A673 (cell line): ENCODE measurements at regions not wholly inside any gene's neighbourhood (a gene's known extent, or its start where the extent isn't known, plus 50 kb on each side); places are given as distances from the start of the nearest gene placed in this dataset.

Source experiments
- EZH2 ChIP-seq: fragments of 200-600 bp; sonication (generic); IDR thresholded peaks from 2 replicates; pipeline ENCODE4 v1.6.1; 2017; ENCODE audit warnings: borderline replicate concordance, low read depth, mild to moderate bottlenecking, mixed read lengths, antibody characterized with exemption, low read length; ENCODE audit not compliant: poor library complexity, severe bottlenecking
- TF ChIP-seq, protein P1 (sequence below): fragments of 300-800, 200-600 bp; sonication (generic); conservative IDR thresholded peaks from 2 replicates; pipeline ENCODE4 v1.5.1; 2017; ENCODE audit warnings: low read depth, mild to moderate bottlenecking, antibody characterized with exemption, low read length, moderate library complexity, mixed read lengths

DNA sequence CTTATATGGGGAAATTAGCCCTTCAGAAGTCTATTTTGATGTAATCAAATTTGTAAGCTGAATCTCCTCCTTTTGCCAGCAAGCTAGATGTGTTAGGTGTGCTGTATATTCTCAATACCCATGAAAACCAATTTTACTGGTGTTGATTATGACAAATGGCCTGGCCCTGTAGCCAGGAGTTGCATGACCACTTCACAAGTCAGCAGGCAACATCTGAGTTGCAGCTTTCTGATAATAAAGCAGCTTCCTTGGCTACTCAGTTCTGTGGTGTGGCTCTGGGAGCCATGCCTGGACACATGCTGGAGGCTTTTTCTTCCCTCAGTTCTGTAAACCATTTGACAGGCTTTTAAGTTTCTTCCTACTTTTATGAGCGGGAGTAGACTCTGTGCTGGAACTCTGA is 154.1 kb upstream of the CXCL13 start:
- TF ChIP-seq EZH2 = no peak
- TF ChIP-seq, protein P1, sequence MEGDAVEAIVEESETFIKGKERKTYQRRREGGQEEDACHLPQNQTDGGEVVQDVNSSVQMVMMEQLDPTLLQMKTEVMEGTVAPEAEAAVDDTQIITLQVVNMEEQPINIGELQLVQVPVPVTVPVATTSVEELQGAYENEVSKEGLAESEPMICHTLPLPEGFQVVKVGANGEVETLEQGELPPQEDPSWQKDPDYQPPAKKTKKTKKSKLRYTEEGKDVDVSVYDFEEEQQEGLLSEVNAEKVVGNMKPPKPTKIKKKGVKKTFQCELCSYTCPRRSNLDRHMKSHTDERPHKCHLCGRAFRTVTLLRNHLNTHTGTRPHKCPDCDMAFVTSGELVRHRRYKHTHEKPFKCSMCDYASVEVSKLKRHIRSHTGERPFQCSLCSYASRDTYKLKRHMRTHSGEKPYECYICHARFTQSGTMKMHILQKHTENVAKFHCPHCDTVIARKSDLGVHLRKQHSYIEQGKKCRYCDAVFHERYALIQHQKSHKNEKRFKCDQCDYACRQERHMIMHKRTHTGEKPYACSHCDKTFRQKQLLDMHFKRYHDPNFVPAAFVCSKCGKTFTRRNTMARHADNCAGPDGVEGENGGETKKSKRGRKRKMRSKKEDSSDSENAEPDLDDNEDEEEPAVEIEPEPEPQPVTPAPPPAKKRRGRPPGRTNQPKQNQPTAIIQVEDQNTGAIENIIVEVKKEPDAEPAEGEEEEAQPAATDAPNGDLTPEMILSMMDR = no peak
